ENCODE measurements at regions not wholly inside any gene's neighbourhood (a gene's known extent, or its start where the extent isn't known, plus 50 kb on each side); places are given as distances from the start of the nearest gene placed in this dataset.

GRCh38 chr1:188056011-188056410 is 1227.3 kb downstream of the PLA2G4A start:
- 54% methylated on average over 7 of the region's 7 CpGs for WGBS
- Histone ChIP-seq H3K4me1 (ENCODE audit: control insufficient read depth in 4 of 4, insufficient read depth in 4 of 4, low read length in 3 of 4) (no peaks in the 10 kb centered on the region), H3K4me3 (ENCODE audit: low read depth in 1 of 3, low read length in 3 of 3) (no peak overlapping the region), H3K9me3 (ENCODE audit: control insufficient read depth in 4 of 4, low read length in 3 of 4) (no peaks in the 10 kb centered on the region), H3K27me3 (ENCODE audit: control insufficient read depth in 4 of 4, insufficient read depth in 4 of 4, low read length in 3 of 4) (no peaks in the 10 kb centered on the region), H3K9ac (ENCODE audit: low read depth in 1 of 2, low read length in 2 of 2) (no peak overlapping the region), H3K27ac (ENCODE audit: low read depth in 1 of 2, low read length in 2 of 2) (no peak overlapping the region), H3K36me3 (ENCODE audit: control insufficient read depth in 4 of 4, insufficient read depth in 3 of 4, low read depth in 1 of 4, low read length in 3 of 4) (no peaks in the 10 kb centered on the region)
- TF ChIP-seq EGR1 (IDR thresholded peaks at IDR 0.05; ENCODE audit: low read depth in 2 of 2) = no peak
- no peak for TF ChIP-seq HNF4A (conservative IDR thresholded peaks at IDR 0.05)
- no peak for TF ChIP-seq FOXA1 (IDR thresholded peaks at IDR 0.05)
- TF ChIP-seq SP1 (IDR thresholded peaks at IDR 0.05) = no peak
- no peak for DNase-seq (ENCODE audit: low spot score)

GRCh38 chr1:188058801-188059200 is 1230.1 kb downstream of the PLA2G4A start:
- 66% methylated on average over 1 of the region's 1 CpG for WGBS
- DNase-seq (ENCODE audit: low spot score) = no peak
- Histone ChIP-seq H3K27me3 (ENCODE audit: control insufficient read depth in 4 of 4, insufficient read depth in 4 of 4, low read length in 3 of 4) (no peaks in the 10 kb centered on the region), H3K4me1 (ENCODE audit: control insufficient read depth in 4 of 4, insufficient read depth in 4 of 4, low read length in 3 of 4) (no peaks in the 10 kb centered on the region), H3K36me3 (ENCODE audit: control insufficient read depth in 4 of 4, insufficient read depth in 3 of 4, low read depth in 1 of 4, low read length in 3 of 4) (no peaks in the 10 kb centered on the region), H3K4me3 (ENCODE audit: low read depth in 1 of 3, low read length in 3 of 3) (no peak overlapping the region), H3K27ac (ENCODE audit: low read depth in 1 of 2, low read length in 2 of 2) (no peak overlapping the region), H3K9ac (ENCODE audit: low read depth in 1 of 2, low read length in 2 of 2) (no peak overlapping the region), H3K9me3 (ENCODE audit: control insufficient read depth in 4 of 4, low read length in 3 of 4) (no peaks in the 10 kb centered on the region)
- TF ChIP-seq HNF4G (IDR thresholded peaks at IDR 0.05) (no peak), SP1 (IDR thresholded peaks at IDR 0.05) (no peak), HNF4A (conservative IDR thresholded peaks at IDR 0.05) (no peak), ZBTB33 (IDR thresholded peaks at IDR 0.05) (no peak), FOXA1 (IDR thresholded peaks at IDR 0.05) (no peak)

GRCh38 chr1:188061881-188062280 is 1233.1 kb downstream of the PLA2G4A start:
- H3K4me1 ChIP-seq (ENCODE audit: control insufficient read depth in 4 of 4, insufficient read depth in 4 of 4, low read length in 3 of 4) = no peaks in the 10 kb centered on the region
- no peak for DNase-seq (ENCODE audit: low spot score)
- TF ChIP-seq GABPA (IDR thresholded peaks at IDR 0.05 in 1 of 2, conservative IDR thresholded peaks at IDR 0.05 in 1 of 2) (no peak), CTCF (IDR thresholded peaks at IDR 0.05; ENCODE audit: low read depth, low read length, missing input control) (no peak), RAD21 (IDR thresholded peaks at IDR 0.05) (no peak), NR2F2 (IDR thresholded peaks at IDR 0.05) (no peak), JUND (IDR thresholded peaks at IDR 0.05) (no peak), HNF4A (conservative IDR thresholded peaks at IDR 0.05) (no peak), FOXA1 (IDR thresholded peaks at IDR 0.05) (no peak), EGR1 (IDR thresholded peaks at IDR 0.05; ENCODE audit: low read depth in 2 of 2) (no peak), YY1 (IDR thresholded peaks at IDR 0.05) (no peak), ATF3 (IDR thresholded peaks at IDR 0.05) (no peak), RXRA (IDR thresholded peaks at IDR 0.05) (no peak), ZBTB33 (IDR thresholded peaks at IDR 0.05) (no peak)

More at GRCh38 chr1:188061881-188062280, 1233.1 kb downstream of the PLA2G4A start:
- Histone ChIP-seq H3K9ac (ENCODE audit: low read depth in 1 of 2, low read length in 2 of 2) (no peak overlapping the region), H3K36me3 (ENCODE audit: control insufficient read depth in 4 of 4, insufficient read depth in 3 of 4, low read depth in 1 of 4, low read length in 3 of 4) (no peaks in the 10 kb centered on the region), H3K27me3 (ENCODE audit: control insufficient read depth in 4 of 4, insufficient read depth in 4 of 4, low read length in 3 of 4) (no peaks in the 10 kb centered on the region), H3K9me3 (ENCODE audit: control insufficient read depth in 4 of 4, low read length in 3 of 4) (no peaks in the 10 kb centered on the region), H3K27ac (ENCODE audit: low read depth in 1 of 2, low read length in 2 of 2) (no peak overlapping the region), H3K4me3 (ENCODE audit: low read depth in 1 of 3, low read length in 3 of 3) (no peak overlapping the region)

Measured in liver (tissue), 8 donors.